ENCODE measurements at regions not wholly inside any gene's neighbourhood (a gene's known extent, or its start where the extent isn't known, plus 50 kb on each side); places are given as distances from the start of the nearest gene placed in this dataset.

GRCh38 chr10:3478153-3478552 lies 305.6 kb upstream of the PITRM1 start:
- DNase-seq (ENCODE audit: extremely low read depth, low read depth), result no peak
- no peak for TF ChIP-seq CTCF (IDR thresholded peaks at IDR 0.05; ENCODE audit: low read depth, low read length)

- DNase-seq (ENCODE audit: extremely low read depth, low read depth), result no peak
- TF ChIP-seq CTCF (IDR thresholded peaks at IDR 0.05; ENCODE audit: low read depth, low read length), result no peak
Observed at GRCh38 chr10:3477683-3478082, 305.1 kb upstream of the PITRM1 start.

GRCh38 chr10:3476640-3477448 lies 304.3 kb upstream of the PITRM1 start:
- DNase-seq (ENCODE audit: extremely low read depth, low read depth), result no peak
- no peak; the same call in 1 of the 2 replicates for TF ChIP-seq CTCF (IDR thresholded peaks at IDR 0.05; ENCODE audit: low read depth, low read length)

- no peak for DNase-seq (ENCODE audit: extremely low read depth, low read depth)
- no peak for TF ChIP-seq CTCF (IDR thresholded peaks at IDR 0.05; ENCODE audit: low read depth, low read length)
Observed at GRCh38 chr10:3476186-3476585, 303.6 kb upstream of the PITRM1 start.

GRCh38 chr10:3475367-3475766 lies 302.8 kb upstream of the PITRM1 start:
- no peak; the same call in 1 of the 2 replicates for TF ChIP-seq CTCF (IDR thresholded peaks at IDR 0.05; ENCODE audit: low read depth, low read length)
- DNase-seq (ENCODE audit: extremely low read depth, low read depth), result no peak

GRCh38 chr10:3474266-3474665 lies 301.7 kb upstream of the PITRM1 start:
- no peak for TF ChIP-seq CTCF (IDR thresholded peaks at IDR 0.05; ENCODE audit: low read depth, low read length)
- DNase-seq (ENCODE audit: extremely low read depth, low read depth), result no peak

GRCh38 chr10:3473271-3473670 lies 300.7 kb upstream of the PITRM1 start:
- DNase-seq (ENCODE audit: extremely low read depth, low read depth), result no peak
- TF ChIP-seq CTCF (IDR thresholded peaks at IDR 0.05; ENCODE audit: low read depth, low read length), result no peak
